Breast epithelium (tissue), 3 donors: ENCODE measurements at regions not wholly inside any gene's neighbourhood (a gene's known extent, or its start where the extent isn't known, plus 50 kb on each side); places are given as distances from the start of the nearest gene placed in this dataset.

Experiments
- POLR2A ChIP-seq: fragments of 450-650 bp; IDR thresholded peaks from one replicate; pipeline ENCODE4 v1.6.1; 2016; ENCODE audit warnings: antibody characterized with exemption, mild to moderate bottlenecking, moderate library complexity
- POLR2AphosphoS5 ChIP-seq, 3 donors: sonication (generic); formaldehyde crosslinking; IDR thresholded peaks; one replicate each; pipeline ENCODE4 v1.6.1; 2017; ENCODE audit warnings: antibody characterized with exemption in 3 of 3
- TF ChIP-seq, protein P1 (sequence below), 3 donors: fragments of 450-650 bp; IDR thresholded peaks; one replicate each; pipeline ENCODE4 v1.5.1; 2016 to 2017; ENCODE audit warnings: antibody characterized with exemption in 3 of 3, mild to moderate bottlenecking in 3 of 3, moderate library complexity in 3 of 3

DNA sequence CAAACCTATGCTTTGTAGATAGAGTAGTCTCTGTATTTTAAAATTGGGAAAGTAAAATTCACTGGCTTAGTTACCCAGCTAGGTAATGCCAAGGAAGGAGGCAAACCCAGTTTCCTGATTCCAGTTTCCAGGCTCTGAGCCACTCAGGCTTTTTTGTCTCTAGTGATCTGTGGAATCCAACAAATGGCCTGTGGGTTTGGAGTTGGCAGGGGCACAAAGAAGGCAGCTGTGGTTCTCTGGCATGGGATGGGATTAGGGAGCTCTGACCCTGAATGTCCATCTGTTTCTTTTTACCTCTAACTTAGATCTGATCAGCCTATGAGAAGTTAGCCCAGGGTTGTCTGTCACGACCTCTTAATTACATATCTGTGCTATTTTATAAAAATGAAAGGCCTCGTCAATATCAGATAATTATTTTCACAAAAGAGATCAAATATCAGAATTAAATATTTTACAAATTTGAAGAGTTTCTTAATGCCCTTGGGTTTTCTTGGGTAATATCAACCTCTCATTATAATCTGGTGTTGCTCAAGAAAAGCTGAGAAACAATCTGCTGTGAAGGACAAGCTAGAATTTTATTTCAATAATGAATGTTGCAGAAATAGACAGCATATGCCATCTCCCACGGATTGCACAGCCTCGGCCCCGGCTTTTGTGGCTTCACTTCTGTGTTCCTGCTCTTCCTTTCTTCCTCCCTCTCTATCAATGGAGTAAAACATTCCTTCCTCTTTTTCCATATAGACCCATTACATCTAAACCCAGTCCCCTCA lies 63.7 kb upstream of the DAZL start:
- TF ChIP-seq, protein P1, sequence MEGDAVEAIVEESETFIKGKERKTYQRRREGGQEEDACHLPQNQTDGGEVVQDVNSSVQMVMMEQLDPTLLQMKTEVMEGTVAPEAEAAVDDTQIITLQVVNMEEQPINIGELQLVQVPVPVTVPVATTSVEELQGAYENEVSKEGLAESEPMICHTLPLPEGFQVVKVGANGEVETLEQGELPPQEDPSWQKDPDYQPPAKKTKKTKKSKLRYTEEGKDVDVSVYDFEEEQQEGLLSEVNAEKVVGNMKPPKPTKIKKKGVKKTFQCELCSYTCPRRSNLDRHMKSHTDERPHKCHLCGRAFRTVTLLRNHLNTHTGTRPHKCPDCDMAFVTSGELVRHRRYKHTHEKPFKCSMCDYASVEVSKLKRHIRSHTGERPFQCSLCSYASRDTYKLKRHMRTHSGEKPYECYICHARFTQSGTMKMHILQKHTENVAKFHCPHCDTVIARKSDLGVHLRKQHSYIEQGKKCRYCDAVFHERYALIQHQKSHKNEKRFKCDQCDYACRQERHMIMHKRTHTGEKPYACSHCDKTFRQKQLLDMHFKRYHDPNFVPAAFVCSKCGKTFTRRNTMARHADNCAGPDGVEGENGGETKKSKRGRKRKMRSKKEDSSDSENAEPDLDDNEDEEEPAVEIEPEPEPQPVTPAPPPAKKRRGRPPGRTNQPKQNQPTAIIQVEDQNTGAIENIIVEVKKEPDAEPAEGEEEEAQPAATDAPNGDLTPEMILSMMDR (IDR thresholded peaks at IDR 0.05) = no peak
- no peak for TF ChIP-seq POLR2AphosphoS5 (IDR thresholded peaks at IDR 0.05)
- TF ChIP-seq POLR2A = no peak
